ENCODE measurements at regions not wholly inside any gene's neighbourhood (a gene's known extent, or its start where the extent isn't known, plus 50 kb on each side); places are given as distances from the start of the nearest gene placed in this dataset.

DNA sequence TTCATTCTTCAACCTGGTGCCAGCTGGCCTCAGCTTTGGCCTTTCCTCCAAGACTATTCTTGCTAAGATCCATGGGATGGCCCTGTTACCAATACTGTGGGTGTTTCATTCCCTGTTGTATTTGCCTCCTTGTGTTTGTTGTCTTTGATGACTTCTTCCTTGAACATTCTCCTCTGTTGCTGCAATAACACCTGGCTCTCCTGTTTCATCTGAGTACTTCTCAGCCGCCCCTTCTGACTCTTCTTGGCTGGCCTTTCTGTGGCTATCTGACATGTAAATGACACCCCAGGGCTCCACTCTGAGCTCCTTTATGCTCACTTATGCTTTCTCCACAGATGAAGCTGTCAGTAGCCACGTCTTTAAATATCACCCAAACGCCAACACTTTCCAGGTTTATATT, 302.7 kb upstream of the CHRNA7 start:
- Histone ChIP-seq H3K4me3 (no peak overlapping the region), H3K27me3 (ENCODE audit: control insufficient read depth in 3 of 3, insufficient read depth in 3 of 3, low read length in 2 of 3) (no peaks in the 10 kb centered on the region), H3K4me1 (ENCODE audit: control insufficient read depth in 5 of 5, insufficient read depth in 5 of 5, low read length in 5 of 5) (no peaks in the 10 kb centered on the region), H3K27ac (ENCODE audit: low read depth in 1 of 2, low read length in 1 of 2) (no peak overlapping the region), H3K9ac (ENCODE audit: insufficient read depth in 1 of 2, low read length in 2 of 2) (no peak overlapping the region), H3K9me3 (ENCODE audit: control insufficient read depth in 4 of 4, insufficient read depth in 3 of 4, low read length in 3 of 4) (peaks cover 0 to 5% (median under 1%) of the 10 kb centered on the region in 4 donors), H3K36me3 (ENCODE audit: control insufficient read depth in 4 of 4, insufficient read depth in 4 of 4, low read length in 4 of 4) (no peaks in the 10 kb centered on the region)
- WGBS, 2 donors = 77 to 83% methylated on average over 3 of the region's 3 CpGs
- ATAC-seq (ENCODE audit: insufficient read depth, low FRiP score) (no peak), DNase-seq (no peak)
- no peak for TF ChIP-seq CTCF (IDR thresholded peaks at IDR 0.05; ENCODE audit: control extremely low read depth, extremely low read depth)

DNA sequence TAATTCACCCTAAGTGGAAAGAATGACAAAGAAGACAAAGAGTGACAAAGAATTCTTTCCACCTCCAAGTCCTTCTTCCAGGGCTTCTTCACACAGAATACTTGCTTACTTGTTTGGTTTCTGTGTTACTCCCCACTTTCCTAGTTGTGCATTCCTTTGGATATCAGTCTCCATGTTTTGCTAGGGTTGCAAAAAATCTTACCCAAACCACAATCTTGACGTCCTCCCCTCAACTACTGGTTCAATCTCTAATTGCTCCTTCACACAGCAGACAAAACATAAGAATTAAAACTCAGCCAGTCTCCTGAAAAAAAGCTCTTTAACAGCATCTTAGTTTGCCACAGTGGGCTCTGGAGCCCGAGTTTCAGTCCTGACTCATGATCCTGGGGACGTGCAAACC, 297.6 kb upstream of the CHRNA7 start:
- Histone ChIP-seq H3K27ac (ENCODE audit: low read depth in 1 of 2, low read length in 1 of 2) (no peak overlapping the region), H3K9me3 (ENCODE audit: control insufficient read depth in 4 of 4, insufficient read depth in 3 of 4, low read length in 3 of 4) (peaks cover 0 to 7% (median 3%) of the 10 kb centered on the region in 4 donors), H3K36me3 (ENCODE audit: control insufficient read depth in 4 of 4, insufficient read depth in 4 of 4, low read length in 4 of 4) (no peaks in the 10 kb centered on the region), H3K9ac (ENCODE audit: insufficient read depth in 1 of 2, low read length in 2 of 2) (no peak overlapping the region), H3K27me3 (ENCODE audit: control insufficient read depth in 3 of 3, insufficient read depth in 3 of 3, low read length in 2 of 3) (no peaks in the 10 kb centered on the region), H3K4me3 (no peak overlapping the region), H3K4me1 (ENCODE audit: control insufficient read depth in 5 of 5, insufficient read depth in 5 of 5, low read length in 5 of 5) (no peaks in the 10 kb centered on the region)
- no peak for TF ChIP-seq CTCF (IDR thresholded peaks at IDR 0.05; ENCODE audit: control extremely low read depth, extremely low read depth)
- DNase-seq (no peak), ATAC-seq (ENCODE audit: insufficient read depth, low FRiP score) (no peak)
- WGBS, 2 donors = 70 to 75% methylated on average over 3 of the region's 3 CpGs

GRCh38 chr15:31733424-31733823, 296.9 kb upstream of the CHRNA7 start:
- TF ChIP-seq CTCF (IDR thresholded peaks at IDR 0.05; ENCODE audit: control extremely low read depth, extremely low read depth) = no peak
- 51 to 57% methylated on average over 4 of the region's 4 CpGs for WGBS, 2 donors
- ATAC-seq (ENCODE audit: insufficient read depth, low FRiP score) = no peak

GRCh38 chr15:31740203-31740602, 290.1 kb upstream of the CHRNA7 start:
- Histone ChIP-seq H3K4me1 (ENCODE audit: control insufficient read depth in 5 of 5, insufficient read depth in 5 of 5, low read length in 5 of 5) (no peaks in the 10 kb centered on the region), H3K36me3 (ENCODE audit: control insufficient read depth in 4 of 4, insufficient read depth in 4 of 4, low read length in 4 of 4) (no peaks in the 10 kb centered on the region), H3K27ac (ENCODE audit: low read depth in 1 of 2, low read length in 1 of 2) (no peak overlapping the region), H3K4me3 (no peak overlapping the region), H3K27me3 (ENCODE audit: control insufficient read depth in 3 of 3, insufficient read depth in 3 of 3, low read length in 2 of 3) (peaks cover 0 to 2% (median 0%) of the 10 kb centered on the region in 3 donors), H3K9me3 (ENCODE audit: control insufficient read depth in 4 of 4, insufficient read depth in 3 of 4, low read length in 3 of 4) (peaks cover 0 to 6% (median 1%) of the 10 kb centered on the region in 4 donors), H3K9ac (ENCODE audit: insufficient read depth in 1 of 2, low read length in 2 of 2) (no peak overlapping the region)
- WGBS, 2 donors = 68 to 71% methylated on average over 9 of the region's 9 CpGs
- no peak for ATAC-seq (ENCODE audit: insufficient read depth, low FRiP score)
- TF ChIP-seq CTCF (IDR thresholded peaks at IDR 0.05; ENCODE audit: control extremely low read depth, extremely low read depth) = no peak
- no peak for DNase-seq

More at GRCh38 chr15:31733424-31733823, 296.9 kb upstream of the CHRNA7 start:
- H3K4me3 ChIP-seq = no peak overlapping the region
- peaks cover 0 to 1% (median 0%) of the 10 kb centered on the region in 3 donors for H3K27me3 ChIP-seq (ENCODE audit: control insufficient read depth in 3 of 3, insufficient read depth in 3 of 3, low read length in 2 of 3)
- H3K36me3 ChIP-seq (ENCODE audit: control insufficient read depth in 4 of 4, insufficient read depth in 4 of 4, low read length in 4 of 4) = no peaks in the 10 kb centered on the region
- H3K27ac ChIP-seq (ENCODE audit: low read depth in 1 of 2, low read length in 1 of 2) = no peak overlapping the region
- peaks cover 0 to 7% (median 3%) of the 10 kb centered on the region in 4 donors for H3K9me3 ChIP-seq (ENCODE audit: control insufficient read depth in 4 of 4, insufficient read depth in 3 of 4, low read length in 3 of 4)
- H3K9ac ChIP-seq (ENCODE audit: insufficient read depth in 1 of 2, low read length in 2 of 2) = no peak overlapping the region
- no peak for DNase-seq
- H3K4me1 ChIP-seq (ENCODE audit: control insufficient read depth in 5 of 5, insufficient read depth in 5 of 5, low read length in 5 of 5) = no peaks in the 10 kb centered on the region

All from lung (tissue), 11 donors.